Stimulated activated CD4-positive, alpha-beta T cell treated with anti-CD3 and anti-CD28 coated beads, Interleukin-2, amount 100 ng/mL, for 48 hours (primary cell): ENCODE measurements at regions not wholly inside any gene's neighbourhood (a gene's known extent, or its start where the extent isn't known, plus 50 kb on each side); places are given as distances from the start of the nearest gene placed in this dataset.
"Not testable (repeated sequence)": the region's sequence is repeated elsewhere in the genome, so short reads cannot be mapped to it uniquely, and the experiment has no call there.

ENCODE experiments used
- DNase-seq, 2 donors: peaks; one replicate each; pipeline ENCODE4 v3.0.0-alpha.2; 2020

- DNase-seq, result no peak
Observed at GRCh38 chr5:104084896-104085295, 522.3 kb upstream of the NUDT12 start.

- no peak for DNase-seq
Observed at GRCh38 chr5:104082754-104083153, 520.2 kb upstream of the NUDT12 start.

GRCh38 chr5:104081232-104081631, 518.6 kb upstream of the NUDT12 start:
- no peak for DNase-seq

GRCh38 chr5:104080646-104081175, 518.1 kb upstream of the NUDT12 start:
- DNase-seq, result no peak

- DNase-seq, result not testable (repeated sequence)
Observed at GRCh38 chr5:104079861-104080645, 517.5 kb upstream of the NUDT12 start.

- DNase-seq, result no peak
Observed at GRCh38 chr5:104071887-104072286, 509.3 kb upstream of the NUDT12 start.

GRCh38 chr5:104062621-104063377, 500.2 kb upstream of the NUDT12 start:
- peak in 1 of 2 donors; percentile 1 for DNase-seq

- DNase-seq, result no peak
Observed at GRCh38 chr5:104061707-104062106, 499.1 kb upstream of the NUDT12 start.

GRCh38 chr5:104053353-104053649, 490.7 kb upstream of the NUDT12 start:
- no peak for DNase-seq

- no peak for DNase-seq
Observed at GRCh38 chr5:104052558-104053352, 490.2 kb upstream of the NUDT12 start.

GRCh38 chr5:104050436-104050835, 487.8 kb upstream of the NUDT12 start:
- no peak for DNase-seq

GRCh38 chr5:104049752-104050151, 487.2 kb upstream of the NUDT12 start:
- DNase-seq, result no peak

- no peak for DNase-seq
Observed at GRCh38 chr5:104048231-104048630, 485.6 kb upstream of the NUDT12 start.

- DNase-seq, result no peak
Observed at GRCh38 chr5:104045987-104046386, 483.4 kb upstream of the NUDT12 start.

- not testable (repeated sequence) for DNase-seq
Observed at GRCh38 chr5:104039871-104040270, 477.3 kb upstream of the NUDT12 start.

GRCh38 chr5:104037136-104037535, 474.5 kb upstream of the NUDT12 start:
- not testable (repeated sequence) for DNase-seq

GRCh38 chr5:104033186-104033585, 470.6 kb upstream of the NUDT12 start:
- not testable (repeated sequence) for DNase-seq

- DNase-seq, result no peak
Observed at GRCh38 chr5:104024538-104024937, 461.9 kb upstream of the NUDT12 start.

GRCh38 chr5:104023739-104024138, 461.1 kb upstream of the NUDT12 start:
- no peak for DNase-seq

- no peak for DNase-seq
Observed at GRCh38 chr5:104019956-104020355, 457.4 kb upstream of the NUDT12 start.

- DNase-seq, result no peak
Observed at GRCh38 chr5:104018299-104018698, 455.7 kb upstream of the NUDT12 start.

- DNase-seq, result no peak
Observed at GRCh38 chr5:104016646-104017045, 454.1 kb upstream of the NUDT12 start.

- DNase-seq, result no peak
Observed at GRCh38 chr5:104015765-104016164, 453.2 kb upstream of the NUDT12 start.
